Astrocyte of the cerebellum (primary cell): ENCODE measurements at regions not wholly inside any gene's neighbourhood (a gene's known extent, or its start where the extent isn't known, plus 50 kb on each side); places are given as distances from the start of the nearest gene placed in this dataset.

ENCODE experiments used
- DNase-seq: peaks from one replicate; pipeline ENCODE4 v3.0.0-alpha.2; 2011; ENCODE audit warnings: low read depth
- H3K4me3 ChIP-seq: 2 replicates; pipeline ENCODE4 v1.5.1; 2011; ENCODE audit warnings: mild to moderate bottlenecking, low read depth, low read length, moderate library complexity
- CTCF ChIP-seq: IDR thresholded peaks from 2 replicates; pipeline ENCODE4 v1.5.1; 2012; ENCODE audit warnings: low read length, low read depth, moderate library complexity, mild to moderate bottlenecking; ENCODE audit errors: missing control alignments
- in situ Hi-C: cut with HindIII; loops from 2 replicates; pipeline ENCODE4 v1.10.0; 2017; ENCODE audit warnings: low sequenced_read_pairs

DNA sequence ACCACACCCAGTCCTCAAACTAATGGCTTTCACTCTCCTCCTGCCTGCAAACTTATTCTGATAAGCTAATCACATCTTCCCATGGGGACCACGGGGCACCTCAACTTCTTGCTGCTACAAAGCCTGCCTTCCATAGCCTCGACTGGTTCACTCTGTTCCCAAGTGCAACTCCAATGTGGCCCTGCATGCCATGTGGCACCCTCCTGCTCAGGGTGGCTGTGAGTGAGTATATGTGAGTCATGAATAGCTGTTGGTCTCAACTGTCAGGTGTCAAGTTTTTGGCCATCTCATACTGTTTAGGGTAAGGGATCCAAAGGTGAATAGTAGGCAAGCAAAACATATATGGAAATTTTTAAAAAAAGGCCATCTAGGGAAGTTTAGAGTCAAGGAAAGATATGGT, 276.1 kb upstream of the DCC start:
- DNase-seq: no peak
- H3K4me3 ChIP-seq: no peak overlapping the region
- no peak for TF ChIP-seq CTCF
- in situ Hi-C loops: no loop called here

DNA sequence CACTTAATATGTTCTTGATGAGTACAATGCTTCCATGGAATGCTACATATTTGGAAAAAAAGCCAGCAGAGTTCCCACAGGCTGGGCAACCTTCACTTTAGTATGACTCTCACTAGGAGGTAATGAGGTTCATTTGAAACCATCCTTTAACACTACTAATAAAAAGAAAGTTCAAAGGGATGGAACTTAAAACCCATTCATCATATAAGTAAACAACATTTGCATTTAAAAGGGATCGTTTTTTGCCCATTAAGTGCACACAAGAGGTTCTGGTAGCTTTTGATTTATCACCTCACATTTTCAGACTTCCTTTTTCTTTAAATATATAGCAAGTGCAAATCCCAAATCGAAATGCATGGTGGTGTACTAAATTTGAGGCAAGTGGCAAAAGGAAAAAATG, 270.8 kb upstream of the DCC start:
- in situ Hi-C loops: no loop called here
- H3K4me3 ChIP-seq: no peak overlapping the region
- DNase-seq: no peak
- TF ChIP-seq CTCF: no peak

DNA sequence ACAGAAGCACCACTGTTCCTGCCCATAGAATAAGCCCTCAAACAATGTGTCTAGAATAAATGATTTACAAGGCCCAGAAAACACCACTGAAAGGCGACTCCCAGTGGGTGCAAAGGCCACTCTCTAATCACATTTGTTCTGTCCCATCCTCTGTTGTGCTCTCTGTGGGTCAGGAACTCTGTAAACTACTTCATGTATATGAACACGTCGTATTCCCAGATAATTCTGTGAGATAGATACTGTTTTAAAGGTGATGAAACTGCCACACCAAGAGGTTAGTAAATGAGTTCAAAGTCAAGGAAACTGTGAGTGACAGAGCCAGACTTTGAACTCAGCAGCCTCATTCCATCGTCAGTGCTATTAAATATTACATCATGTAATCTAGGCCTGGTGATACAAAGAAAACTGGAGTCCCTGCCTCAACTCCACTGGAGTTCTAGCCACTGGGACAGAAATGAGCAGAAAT, 269.7 kb upstream of the DCC start:
- no peak for DNase-seq
- in situ Hi-C loops: no loop called here
- no peak for TF ChIP-seq CTCF
- no peak overlapping the region for H3K4me3 ChIP-seq

DNA sequence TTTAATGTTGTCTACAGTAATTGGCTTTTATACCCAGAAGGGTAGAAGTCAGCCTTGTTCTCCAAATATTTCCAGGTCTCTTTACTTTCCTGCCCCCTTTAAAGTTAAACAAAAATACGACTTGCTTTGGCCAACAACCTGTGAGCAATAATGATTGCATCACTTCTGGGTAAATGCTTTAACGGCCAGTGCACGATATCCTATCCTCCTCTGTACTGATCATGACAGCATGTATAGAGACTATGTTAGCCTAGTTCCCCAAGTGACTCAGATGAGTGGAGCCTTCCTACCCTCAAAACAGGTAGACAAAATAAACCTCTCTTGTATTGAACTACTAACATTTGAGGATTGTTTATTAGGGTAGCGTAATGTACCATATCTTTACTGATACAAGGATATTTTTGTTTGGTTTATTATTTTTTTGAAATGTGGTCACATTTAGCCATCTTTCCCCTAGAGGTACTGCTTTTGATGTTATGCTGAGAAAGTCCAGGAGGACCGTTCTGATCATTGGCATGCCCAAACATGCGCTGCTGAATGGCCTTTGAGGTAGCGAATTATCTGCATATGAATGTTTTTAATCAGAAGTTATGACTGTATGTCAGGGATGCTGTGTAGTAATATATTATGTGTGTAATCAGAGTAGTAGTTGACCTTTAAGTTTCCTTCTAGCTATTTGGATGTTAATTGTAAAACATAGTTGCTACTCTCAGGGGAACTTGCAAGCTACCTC, 262.6 kb upstream of the DCC start:
- DNase-seq: no peak
- in situ Hi-C loops: no loop called here
- no peak overlapping the region for H3K4me3 ChIP-seq
- no peak for TF ChIP-seq CTCF

DNA sequence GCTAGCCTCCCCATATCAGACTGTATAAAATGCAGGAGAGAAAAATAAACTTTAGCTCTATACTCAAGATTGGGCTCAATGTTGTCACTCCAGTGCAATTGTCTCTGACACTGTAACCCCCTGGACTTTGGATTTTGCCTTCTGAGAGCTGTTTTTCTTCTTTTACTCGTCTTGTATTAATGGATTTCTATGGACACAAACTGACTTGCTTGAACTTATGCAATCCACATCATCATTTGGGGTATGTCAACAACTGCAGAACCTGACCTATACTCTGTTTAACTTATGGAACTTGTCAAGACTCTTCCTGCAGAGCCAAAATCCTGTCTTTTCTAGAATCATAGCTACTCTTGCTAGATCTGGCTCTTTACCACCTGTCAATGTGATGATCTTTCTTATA, 257.8 kb upstream of the DCC start:
- DNase-seq: no peak
- in situ Hi-C loops: no loop called here
- TF ChIP-seq CTCF: no peak
- H3K4me3 ChIP-seq: no peak overlapping the region

- TF ChIP-seq CTCF: no peak
- DNase-seq: no peak
- no peak overlapping the region for H3K4me3 ChIP-seq
- in situ Hi-C loops: no loop called here
Measured at GRCh38 chr18:52087140-52087539, 252.9 kb upstream of the DCC start.

GRCh38 chr18:52090005-52090404, 250.0 kb upstream of the DCC start:
- no peak for DNase-seq
- no peak for TF ChIP-seq CTCF
- no peak overlapping the region for H3K4me3 ChIP-seq
- in situ Hi-C loops: no loop called here
